GM18505 (cell line): ENCODE measurements at regions not wholly inside any gene's neighbourhood (a gene's known extent, or its start where the extent isn't known, plus 50 kb on each side); places are given as distances from the start of the nearest gene placed in this dataset.

Experiments used
- ATAC-seq: cut with Tn5 transposase; IDR thresholded peaks from one replicate; pipeline ENCODE4 v1.9.1; 2021; ENCODE audit not compliant: unreplicated experiment
- POLR2A ChIP-seq: IDR thresholded peaks from 4 replicates; pipeline ENCODE4 v1.6.1; 2011; ENCODE audit warnings: borderline replicate concordance; ENCODE audit not compliant: insufficient read depth, insufficient read length; ENCODE audit errors: extremely low read depth

GRCh38 chr7:13466874-13467547 lies 522.5 kb downstream of the ETV1 start:
- TF ChIP-seq POLR2A, result no peak
- no peak for ATAC-seq

GRCh38 chr7:13476881-13477444 lies 512.5 kb downstream of the ETV1 start:
- no peak for ATAC-seq
- no peak for TF ChIP-seq POLR2A

GRCh38 chr7:13489386-13489785 lies 500.1 kb downstream of the ETV1 start:
- no peak for ATAC-seq
- TF ChIP-seq POLR2A, result no peak

GRCh38 chr7:13496976-13497375 lies 492.5 kb downstream of the ETV1 start:
- ATAC-seq, result no peak
- no peak for TF ChIP-seq POLR2A

- ATAC-seq, result no peak
- no peak for TF ChIP-seq POLR2A
Observed at GRCh38 chr7:13508586-13508985, 480.9 kb downstream of the ETV1 start.

- ATAC-seq, result no peak
- no peak for TF ChIP-seq POLR2A
Observed at GRCh38 chr7:13518738-13519137, 470.7 kb downstream of the ETV1 start.

GRCh38 chr7:13524076-13524475 lies 465.4 kb downstream of the ETV1 start:
- TF ChIP-seq POLR2A, result no peak
- no peak for ATAC-seq

GRCh38 chr7:13532028-13532753 lies 457.3 kb downstream of the ETV1 start:
- no peak for TF ChIP-seq POLR2A
- no peak for ATAC-seq

GRCh38 chr7:13538669-13539068 lies 450.8 kb downstream of the ETV1 start:
- TF ChIP-seq POLR2A, result no peak
- ATAC-seq, result no peak

- ATAC-seq, result no peak
- TF ChIP-seq POLR2A, result no peak
Observed at GRCh38 chr7:13540429-13540828, 449.0 kb downstream of the ETV1 start.

- TF ChIP-seq POLR2A, result no peak
- ATAC-seq, result no peak
Observed at GRCh38 chr7:13541326-13541725, 448.1 kb downstream of the ETV1 start.

GRCh38 chr7:13542451-13542850 lies 447.0 kb downstream of the ETV1 start:
- no peak for ATAC-seq
- no peak for TF ChIP-seq POLR2A

GRCh38 chr7:13551503-13551902 lies 438.0 kb downstream of the ETV1 start:
- ATAC-seq, result no peak

GRCh38 chr7:13560441-13560840 lies 429.0 kb downstream of the ETV1 start:
- no peak for ATAC-seq
- no peak for TF ChIP-seq POLR2A

More at GRCh38 chr7:13551503-13551902, 438.0 kb downstream of the ETV1 start:
- no peak for TF ChIP-seq POLR2A
